Bronchial epithelial cell (primary cell): ENCODE measurements at regions not wholly inside any gene's neighbourhood (a gene's known extent, or its start where the extent isn't known, plus 50 kb on each side); places are given as distances from the start of the nearest gene placed in this dataset.

Experiments used
- DNase-seq: peaks from one replicate; pipeline ENCODE4 v3.0.0-alpha.2; 2010; ENCODE audit warnings: low read depth
- FAIRE-seq: peaks from 2 replicates; lab custom pipeline; 2011; peaks lifted over from hg19 to GRCh38; lab: Jason Lieb, UNC
- H3K27me3 ChIP-seq: 2 replicates; pipeline ENCODE4 v1.5.1; 2011; ENCODE audit warnings: low read length; ENCODE audit not compliant: control insufficient read depth, insufficient read depth
- H3K36me3 ChIP-seq: 2 replicates; pipeline ENCODE4 v1.5.1; 2011; ENCODE audit warnings: low read length; ENCODE audit not compliant: control insufficient read depth, insufficient read depth
- H3K4me3 ChIP-seq: 2 replicates; pipeline ENCODE4 v1.5.1; 2011; ENCODE audit warnings: mild to moderate bottlenecking, low read depth, low read length, control low read depth
- CTCF ChIP-seq: IDR thresholded peaks from 2 replicates; pipeline ENCODE4 v1.5.1; 2011; ENCODE audit warnings: mild to moderate bottlenecking, moderate library complexity, low read length, control low read depth, inconsistent platforms; ENCODE audit not compliant: insufficient read depth, severe bottlenecking

DNA sequence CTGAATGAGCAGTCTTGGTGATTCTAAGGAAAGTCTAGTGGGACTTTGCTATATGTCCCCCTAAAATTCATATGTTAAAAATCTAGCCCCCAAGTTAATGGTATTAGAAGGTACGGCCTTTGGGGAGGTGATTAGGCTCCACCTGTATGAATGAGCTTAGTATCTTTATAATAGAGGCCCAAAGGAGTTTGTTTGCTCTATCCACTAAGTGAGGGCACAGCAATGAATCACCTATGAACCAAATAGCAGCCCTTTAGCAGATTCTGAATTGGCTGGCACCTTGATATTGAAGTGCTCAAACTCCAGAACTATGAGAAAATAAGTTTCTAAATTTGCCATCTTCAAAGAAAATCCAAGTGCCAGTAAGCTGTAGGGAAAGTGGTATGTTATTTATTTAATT is 187.9 kb downstream of the SUCNR1 start:
- H3K27me3 ChIP-seq: no peaks in the 10 kb centered on the region
- FAIRE-seq (no peak), DNase-seq (no peak)
- no peaks in the 10 kb centered on the region for H3K36me3 ChIP-seq
- no peak overlapping the region for H3K4me3 ChIP-seq
- no peak for TF ChIP-seq CTCF

- Histone ChIP-seq H3K36me3 (no peaks in the 10 kb centered on the region), H3K27me3 (no peaks in the 10 kb centered on the region), H3K4me3 (no peak overlapping the region)
- DNase-seq (peak; percentile 66), FAIRE-seq (no peak)
- TF ChIP-seq CTCF: no peak
These were observed 196.4 kb downstream of the SUCNR1 start for GRCh38 chr3:152069871-152070270.

DNA sequence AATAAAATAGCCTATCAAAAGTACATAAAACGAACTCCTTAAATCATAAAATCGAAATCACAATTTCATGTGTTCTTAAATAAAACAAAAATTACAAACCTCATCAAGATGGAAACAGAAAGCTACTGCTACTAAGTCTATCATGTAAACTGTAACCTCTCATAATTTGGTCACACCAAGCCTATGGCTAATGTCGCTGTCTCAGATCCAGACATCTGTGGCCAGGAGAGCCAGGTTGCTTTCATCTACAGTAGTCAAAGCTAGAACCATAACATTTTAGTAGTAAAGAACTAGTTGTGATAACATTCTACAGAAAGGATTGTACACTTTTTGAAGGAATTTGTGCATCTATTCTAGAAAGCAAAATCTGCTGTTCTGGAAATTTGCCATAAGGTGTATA is 197.4 kb upstream of the MBNL1 start:
- Histone ChIP-seq H3K27me3 (no peaks in the 10 kb centered on the region), H3K36me3 (no peaks in the 10 kb centered on the region), H3K4me3 (no peak overlapping the region)
- no peak for FAIRE-seq
- DNase-seq: no peak
- TF ChIP-seq CTCF: no peak

GRCh38 chr3:152071924-152072323 is 196.8 kb upstream of the MBNL1 start:
- Histone ChIP-seq H3K27me3 (no peaks in the 10 kb centered on the region), H3K4me3 (no peak overlapping the region), H3K36me3 (no peaks in the 10 kb centered on the region)
- DNase-seq: peak; percentile 55
- no peak for FAIRE-seq
- peak; percentile 59 for TF ChIP-seq CTCF

GRCh38 chr3:152073267-152073666 is 195.5 kb upstream of the MBNL1 start:
- H3K27me3 ChIP-seq: no peaks in the 10 kb centered on the region
- no peak for DNase-seq
- TF ChIP-seq CTCF: no peak
- no peak for FAIRE-seq
- H3K36me3 ChIP-seq: no peaks in the 10 kb centered on the region
- no peak overlapping the region for H3K4me3 ChIP-seq

DNA sequence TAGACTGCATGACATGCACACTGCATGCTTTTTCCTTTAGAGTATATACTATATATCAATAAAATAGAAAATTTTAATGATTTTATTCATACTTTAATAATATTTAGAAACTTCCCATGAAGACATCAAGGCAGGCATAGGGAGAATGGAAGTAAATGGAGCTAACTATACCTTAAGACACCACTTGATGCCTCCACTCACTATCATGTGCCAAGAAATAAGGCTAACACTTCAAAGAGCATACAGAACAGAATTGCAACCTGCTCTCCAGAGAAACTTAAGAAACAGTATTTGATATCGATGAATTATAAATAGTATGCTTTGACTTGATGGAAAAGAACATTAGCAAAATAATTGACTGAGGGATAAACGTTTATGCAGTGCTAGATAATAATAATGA is 192.6 kb upstream of the MBNL1 start:
- Histone ChIP-seq H3K4me3 (no peak overlapping the region), H3K27me3 (no peaks in the 10 kb centered on the region), H3K36me3 (no peaks in the 10 kb centered on the region)
- DNase-seq: peak; percentile 23
- TF ChIP-seq CTCF: no peak
- FAIRE-seq: no peak
